ENCODE measurements at regions not wholly inside any gene's neighbourhood (a gene's known extent, or its start where the extent isn't known, plus 50 kb on each side); places are given as distances from the start of the nearest gene placed in this dataset.

- Mint-ChIP-seq H3K27me3 (peaks cover 0 to 6% of the 10 kb centered on the region in 2 donors), H3K27ac (no peak overlapping the region), H3K36me3 (no peaks in the 10 kb centered on the region), H3K4me1 (no peaks in the 10 kb centered on the region), H3K9me3 (peaks cover 0 to 6% (median 0%) of the 10 kb centered on the region in 3 donors), H3K4me3 (no peak overlapping the region)
- H3K27ac ChIP-seq (ENCODE audit: low read length) = no peak overlapping the region
- no peak overlapping the region for H3K4me3 ChIP-seq (ENCODE audit: control insufficient read depth in 1 of 2, extremely low read depth in 1 of 2, low read length in 1 of 2)
- 82% methylated on average over 10 of the region's 14 CpGs for WGBS (ENCODE audit: insufficient coverage)
- no peaks in the 10 kb centered on the region for H3K4me1 ChIP-seq (ENCODE audit: control insufficient read depth in 1 of 2, extremely low read depth in 1 of 2, insufficient read depth in 2 of 2, low read length in 2 of 2)
- H3K9me3 ChIP-seq = no peaks in the 10 kb centered on the region
- ChIA-PET CTCF (no interaction called here), POLR2A (no interaction called here)
- ATAC-seq (replicated peaks in 1 of 4) = no peak
- no peaks in the 10 kb centered on the region for H3K36me3 ChIP-seq (ENCODE audit: control insufficient read depth in 2 of 2, extremely low read depth in 1 of 2, insufficient read depth in 1 of 2, low read length in 1 of 2)
- H3K27me3 ChIP-seq (replicated peaks in 1 of 2; ENCODE audit: control insufficient read depth in 2 of 2, extremely low read depth in 1 of 2, insufficient read depth in 2 of 2, low read length in 1 of 2) = no peaks in the 10 kb centered on the region
- no peak for DNase-seq
Measured at GRCh38 chr20:60877071-60877857, 374.8 kb upstream of the CDH4 start.

GRCh38 chr20:60882836-60883235 is 369.2 kb upstream of the CDH4 start:
- no peak overlapping the region for H3K4me3 ChIP-seq (ENCODE audit: control insufficient read depth in 1 of 2, extremely low read depth in 1 of 2, low read length in 1 of 2)
- no peaks in the 10 kb centered on the region for H3K4me1 ChIP-seq (ENCODE audit: control insufficient read depth in 1 of 2, extremely low read depth in 1 of 2, insufficient read depth in 2 of 2, low read length in 2 of 2)
- no peaks in the 10 kb centered on the region for H3K9me3 ChIP-seq
- Mint-ChIP-seq H3K36me3 (no peaks in the 10 kb centered on the region), H3K9me3 (peaks cover 0 to 6% (median 0%) of the 10 kb centered on the region in 3 donors), H3K27me3 (peaks cover 0 to 10% of the 10 kb centered on the region in 2 donors), H3K4me3 (no peak overlapping the region), H3K27ac (no peak overlapping the region), H3K4me1 (no peaks in the 10 kb centered on the region)
- H3K27ac ChIP-seq (ENCODE audit: low read length) = no peak overlapping the region
- H3K36me3 ChIP-seq (ENCODE audit: control insufficient read depth in 2 of 2, extremely low read depth in 1 of 2, insufficient read depth in 1 of 2, low read length in 1 of 2) = no peaks in the 10 kb centered on the region
- peaks cover 0 to 4% of the 10 kb centered on the region in 2 experiments for H3K27me3 ChIP-seq (replicated peaks in 1 of 2; ENCODE audit: control insufficient read depth in 2 of 2, extremely low read depth in 1 of 2, insufficient read depth in 2 of 2, low read length in 1 of 2)
- ATAC-seq (replicated peaks in 1 of 4) (no peak), DNase-seq (no peak)
- ChIA-PET POLR2A (no interaction called here), CTCF (no interaction called here)
- 91% methylated on average over 4 of the region's 6 CpGs for WGBS (ENCODE audit: insufficient coverage)

GRCh38 chr20:60883496-60883895 is 368.6 kb upstream of the CDH4 start:
- H3K27ac ChIP-seq (ENCODE audit: low read length) = no peak overlapping the region
- peaks cover 0 to 6% (median 0%) of the 10 kb centered on the region in 3 donors for H3K9me3 Mint-ChIP-seq
- no peak overlapping the region for H3K4me3 Mint-ChIP-seq
- ChIA-PET CTCF (no interaction called here), POLR2A (no interaction called here)
- H3K36me3 ChIP-seq (ENCODE audit: control insufficient read depth in 2 of 2, extremely low read depth in 1 of 2, insufficient read depth in 1 of 2, low read length in 1 of 2) = no peaks in the 10 kb centered on the region
- 55% methylated on average over 2 of the region's 4 CpGs for WGBS (ENCODE audit: insufficient coverage)
- H3K9me3 ChIP-seq = no peaks in the 10 kb centered on the region
- H3K27me3 Mint-ChIP-seq = peaks cover 0 to 10% of the 10 kb centered on the region in 2 donors
- peaks cover 0 to 4% of the 10 kb centered on the region in 2 experiments for H3K27me3 ChIP-seq (replicated peaks in 1 of 2; ENCODE audit: control insufficient read depth in 2 of 2, extremely low read depth in 1 of 2, insufficient read depth in 2 of 2, low read length in 1 of 2)
- no peaks in the 10 kb centered on the region for H3K4me1 ChIP-seq (ENCODE audit: control insufficient read depth in 1 of 2, extremely low read depth in 1 of 2, insufficient read depth in 2 of 2, low read length in 2 of 2)
- H3K27ac Mint-ChIP-seq = no peak overlapping the region
- H3K4me3 ChIP-seq (ENCODE audit: control insufficient read depth in 1 of 2, extremely low read depth in 1 of 2, low read length in 1 of 2) = no peak overlapping the region
- no peak for ATAC-seq (replicated peaks in 1 of 4)
- H3K36me3 Mint-ChIP-seq = no peaks in the 10 kb centered on the region
- no peaks in the 10 kb centered on the region for H3K4me1 Mint-ChIP-seq
- no peak for DNase-seq

DNA sequence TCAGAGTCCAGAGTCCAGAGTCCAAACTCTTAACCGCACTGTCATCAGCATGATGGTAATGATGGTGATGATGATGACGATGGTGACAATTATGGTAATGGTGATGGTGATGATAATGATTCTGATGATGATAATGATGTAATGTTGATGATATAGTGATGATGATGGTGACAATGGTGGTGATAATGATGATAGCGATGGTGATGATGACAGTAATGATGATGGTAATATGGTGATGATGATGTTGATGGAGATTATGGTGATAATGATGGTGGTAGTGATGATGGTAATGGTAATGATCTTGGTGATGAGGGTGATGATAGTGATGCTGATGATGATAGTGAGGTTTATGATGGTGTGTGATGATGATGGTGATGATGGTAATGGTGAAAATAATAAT is 367.8 kb upstream of the CDH4 start:
- ATAC-seq (replicated peaks in 1 of 4) (no peak), DNase-seq (no peak)
- WGBS (ENCODE audit: insufficient coverage) = 88% methylated on average over 3 of the region's 3 CpGs
- Mint-ChIP-seq H3K4me1 (no peaks in the 10 kb centered on the region), H3K36me3 (no peaks in the 10 kb centered on the region), H3K9me3 (peaks cover 0 to 6% (median 0%) of the 10 kb centered on the region in 3 donors), H3K27me3 (peaks cover 0 to 10% of the 10 kb centered on the region in 2 donors), H3K27ac (no peak overlapping the region), H3K4me3 (no peak overlapping the region)
- ChIA-PET POLR2A (no interaction called here), CTCF (no interaction called here)
- H3K9me3 ChIP-seq = no peaks in the 10 kb centered on the region
- no peaks in the 10 kb centered on the region for H3K4me1 ChIP-seq (ENCODE audit: control insufficient read depth in 1 of 2, extremely low read depth in 1 of 2, insufficient read depth in 2 of 2, low read length in 2 of 2)
- H3K27me3 ChIP-seq (replicated peaks in 1 of 2; ENCODE audit: control insufficient read depth in 2 of 2, extremely low read depth in 1 of 2, insufficient read depth in 2 of 2, low read length in 1 of 2) = peaks cover 0 to 4% of the 10 kb centered on the region in 2 experiments
- no peak overlapping the region for H3K4me3 ChIP-seq (ENCODE audit: control insufficient read depth in 1 of 2, extremely low read depth in 1 of 2, low read length in 1 of 2)
- H3K36me3 ChIP-seq (ENCODE audit: control insufficient read depth in 2 of 2, extremely low read depth in 1 of 2, insufficient read depth in 1 of 2, low read length in 1 of 2) = no peaks in the 10 kb centered on the region
- H3K27ac ChIP-seq (ENCODE audit: low read length) = no peak overlapping the region

DNA sequence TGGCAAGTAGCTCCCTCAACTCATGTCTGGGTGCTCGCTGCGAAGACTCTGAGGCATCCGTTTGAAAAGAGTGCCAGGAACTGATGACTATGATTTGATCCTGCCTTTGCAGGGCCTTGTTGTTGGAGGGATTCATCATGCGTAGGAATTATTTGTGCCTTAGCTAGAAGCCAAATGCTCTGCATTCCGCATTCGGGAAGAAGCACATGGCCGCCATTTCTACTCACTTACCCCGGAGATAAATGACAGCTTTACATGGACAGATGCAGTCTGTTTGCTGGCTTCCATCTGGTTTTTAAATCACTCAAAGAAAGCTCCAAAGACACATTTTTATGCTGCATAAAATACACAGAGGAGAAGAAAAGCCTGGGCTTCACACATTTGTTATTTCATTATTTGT is 363.3 kb upstream of the CDH4 start:
- DNase-seq (no peak), ATAC-seq (replicated peaks in 1 of 4) (no peak)
- H3K27ac ChIP-seq (ENCODE audit: low read length) = no peak overlapping the region
- H3K4me3 ChIP-seq (ENCODE audit: control insufficient read depth in 1 of 2, extremely low read depth in 1 of 2, low read length in 1 of 2) = no peak overlapping the region
- CTCF ChIA-PET = no interaction called here
- H3K9me3 ChIP-seq = no peaks in the 10 kb centered on the region
- H3K27me3 ChIP-seq (replicated peaks in 1 of 2; ENCODE audit: control insufficient read depth in 2 of 2, extremely low read depth in 1 of 2, insufficient read depth in 2 of 2, low read length in 1 of 2) = peaks cover 0 to 4% of the 10 kb centered on the region in 2 experiments
- Mint-ChIP-seq H3K27me3 (peaks cover 0 to 3% of the 10 kb centered on the region in 2 donors), H3K4me1 (no peaks in the 10 kb centered on the region), H3K4me3 (no peak overlapping the region), H3K27ac (no peak overlapping the region), H3K36me3 (no peaks in the 10 kb centered on the region), H3K9me3 (no peaks in the 10 kb centered on the region)
- no peaks in the 10 kb centered on the region for H3K4me1 ChIP-seq (ENCODE audit: control insufficient read depth in 1 of 2, extremely low read depth in 1 of 2, insufficient read depth in 2 of 2, low read length in 2 of 2)
- POLR2A ChIA-PET = no interaction called here
- no peaks in the 10 kb centered on the region for H3K36me3 ChIP-seq (ENCODE audit: control insufficient read depth in 2 of 2, extremely low read depth in 1 of 2, insufficient read depth in 1 of 2, low read length in 1 of 2)
- 88% methylated on average over 5 of the region's 8 CpGs for WGBS (ENCODE audit: insufficient coverage)

- no peaks in the 10 kb centered on the region for H3K9me3 ChIP-seq
- no peaks in the 10 kb centered on the region for H3K36me3 ChIP-seq (ENCODE audit: control insufficient read depth in 2 of 2, extremely low read depth in 1 of 2, insufficient read depth in 1 of 2, low read length in 1 of 2)
- WGBS (ENCODE audit: insufficient coverage) = no CpG with 5 or more reads among the region's 3 CpGs
- POLR2A ChIA-PET = no interaction called here
- no peaks in the 10 kb centered on the region for H3K4me1 ChIP-seq (ENCODE audit: control insufficient read depth in 1 of 2, extremely low read depth in 1 of 2, insufficient read depth in 2 of 2, low read length in 2 of 2)
- DNase-seq (no peak), ATAC-seq (replicated peaks in 1 of 4) (no peak)
- H3K4me1 Mint-ChIP-seq = no peaks in the 10 kb centered on the region
- CTCF ChIA-PET = no interaction called here
- no peak overlapping the region for H3K27ac Mint-ChIP-seq
- no peak overlapping the region for H3K4me3 ChIP-seq (ENCODE audit: control insufficient read depth in 1 of 2, extremely low read depth in 1 of 2, low read length in 1 of 2)
- no peak overlapping the region for H3K4me3 Mint-ChIP-seq
- no peak overlapping the region for H3K27ac ChIP-seq (ENCODE audit: low read length)
- no peaks in the 10 kb centered on the region for H3K36me3 Mint-ChIP-seq
- H3K27me3 Mint-ChIP-seq = peaks cover 0 to 3% of the 10 kb centered on the region in 2 donors
- H3K9me3 Mint-ChIP-seq = no peaks in the 10 kb centered on the region
- no peaks in the 10 kb centered on the region for H3K27me3 ChIP-seq (replicated peaks in 1 of 2; ENCODE audit: control insufficient read depth in 2 of 2, extremely low read depth in 1 of 2, insufficient read depth in 2 of 2, low read length in 1 of 2)
Measured at GRCh38 chr20:60892095-60892813, 359.8 kb upstream of the CDH4 start.

Measured in T-cell (primary cell).